Gastrocnemius medialis (tissue), 4 donors: ENCODE measurements at regions not wholly inside any gene's neighbourhood (a gene's known extent, or its start where the extent isn't known, plus 50 kb on each side); places are given as distances from the start of the nearest gene placed in this dataset.

Source experiments
- ATAC-seq, 2 donors: fragments of 150-250 bp; one replicate each; pipeline ENCODE4 v1.9.1; 2016
- DNase-seq, 2 donors: peaks; one replicate each; pipeline ENCODE4 v3.0.0-alpha.2; 2019
- H3K27ac ChIP-seq, 4 donors: fragments of 200-600 bp; sonication (generic); 1 replicate in 1 of 4; 2 replicates in 3 of 4; pipeline ENCODE4 v1.5.1; 2016 to 2018; ENCODE audit warnings: mild to moderate bottlenecking in 2 of 4, moderate library complexity in 1 of 4
- H3K27me3 ChIP-seq, 3 donors: fragments of 200-600 bp; sonication (generic) in 2 of 3; 1 replicate in 1 of 3; 2 replicates in 2 of 3; pipeline versions ENCODE4 v1.5.1 to v1.6.0; 2016 to 2019; ENCODE audit warnings: mild to moderate bottlenecking in 1 of 3, moderate library complexity in 1 of 3
- H3K36me3 ChIP-seq, 2 donors: fragments of 200-600 bp; sonication (generic) in 1 of 2; one replicate each; pipeline ENCODE4 v1.5.1; 2017 to 2018
- H3K4me1 ChIP-seq, 2 donors: fragments of 200-600 bp; sonication (generic) in 1 of 2; one replicate each; pipeline ENCODE4 v1.5.1; 2016 to 2017; ENCODE audit warnings: mild to moderate bottlenecking in 2 of 2
- H3K4me3 ChIP-seq, 4 donors: fragments of 200-600 bp; sonication (generic) in 3 of 4; 1 replicate in 1 of 4; 2 replicates in 3 of 4; pipeline ENCODE4 v1.5.1; 2016 to 2019; ENCODE audit warnings: mild to moderate bottlenecking in 2 of 4
- H3K9me3 ChIP-seq, 3 donors: fragments of 200-600 bp; sonication (generic) in 2 of 3; 1 replicate in 1 of 3; 2 replicates in 2 of 3; pipeline ENCODE4 v1.5.1; 2016 to 2019
- POLR2A ChIP-seq, 2 donors: fragments of 450-650 bp; IDR thresholded peaks; one replicate each; pipeline ENCODE4 v1.6.1; 2017; ENCODE audit warnings: antibody characterized with exemption in 2 of 2, mild to moderate bottlenecking in 2 of 2, moderate library complexity in 2 of 2
- in situ Hi-C, 4 donors: fragments of 200-750 bp; cut with MboI; loops; one replicate each; pipeline versions ENCODE4 v1.15.0 to v1.8.0; 2017; ENCODE audit warnings: low sequenced_read_pairs in 4 of 4
- intact Hi-C: fragments of 100-400 bp; cut with DNase I; formaldehyde crosslinking; loops from one replicate; pipeline ENCODE4 v1.15.1; 2023; ENCODE audit warnings: low total_unique reads
- TF ChIP-seq, protein P1 (sequence below), 5 experiments: fragments of 450-650 bp in 3 of 5; fragments of 200-600 bp in 2 of 5; sonication (generic) in 2 of 5; IDR thresholded peaks in 4 of 5; conservative IDR thresholded peaks in 1 of 5; 1 replicate in 4 of 5; 2 replicates in 1 of 5; pipeline ENCODE4 v1.5.1; 2016 to 2019; ENCODE audit warnings: antibody characterized with exemption in 5 of 5, mild to moderate bottlenecking in 3 of 5, moderate library complexity in 3 of 5

DNA sequence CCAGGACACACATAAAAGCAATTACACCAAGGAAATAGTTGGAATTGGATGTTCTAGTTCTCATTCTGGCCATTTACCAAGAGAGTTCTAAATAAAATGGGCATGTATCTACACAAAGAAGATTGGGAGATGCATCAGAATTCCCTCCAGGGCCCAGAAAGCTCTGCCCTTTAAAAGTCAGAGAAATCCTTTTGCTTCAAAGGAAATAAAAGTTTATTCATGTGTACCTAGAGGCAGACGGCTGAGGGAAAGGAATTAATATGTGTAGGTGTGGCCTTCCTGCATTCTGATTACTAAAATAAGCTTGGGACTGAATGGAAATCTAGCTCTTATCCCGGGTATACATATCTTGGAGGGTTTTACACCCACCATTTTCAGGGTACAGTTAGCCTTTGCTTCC lies 719.4 kb downstream of the SEMA5A start:
- H3K36me3 ChIP-seq = no peaks in the 10 kb centered on the region
- H3K9me3 ChIP-seq = no peaks in the 10 kb centered on the region
- intact Hi-C loops (no loop called here), in situ Hi-C loops (no loop called here)
- no peak overlapping the region for H3K4me3 ChIP-seq
- H3K27me3 ChIP-seq = no peaks in the 10 kb centered on the region
- no peak overlapping the region for H3K27ac ChIP-seq
- H3K4me1 ChIP-seq = no peaks in the 10 kb centered on the region
- TF ChIP-seq, protein P1, sequence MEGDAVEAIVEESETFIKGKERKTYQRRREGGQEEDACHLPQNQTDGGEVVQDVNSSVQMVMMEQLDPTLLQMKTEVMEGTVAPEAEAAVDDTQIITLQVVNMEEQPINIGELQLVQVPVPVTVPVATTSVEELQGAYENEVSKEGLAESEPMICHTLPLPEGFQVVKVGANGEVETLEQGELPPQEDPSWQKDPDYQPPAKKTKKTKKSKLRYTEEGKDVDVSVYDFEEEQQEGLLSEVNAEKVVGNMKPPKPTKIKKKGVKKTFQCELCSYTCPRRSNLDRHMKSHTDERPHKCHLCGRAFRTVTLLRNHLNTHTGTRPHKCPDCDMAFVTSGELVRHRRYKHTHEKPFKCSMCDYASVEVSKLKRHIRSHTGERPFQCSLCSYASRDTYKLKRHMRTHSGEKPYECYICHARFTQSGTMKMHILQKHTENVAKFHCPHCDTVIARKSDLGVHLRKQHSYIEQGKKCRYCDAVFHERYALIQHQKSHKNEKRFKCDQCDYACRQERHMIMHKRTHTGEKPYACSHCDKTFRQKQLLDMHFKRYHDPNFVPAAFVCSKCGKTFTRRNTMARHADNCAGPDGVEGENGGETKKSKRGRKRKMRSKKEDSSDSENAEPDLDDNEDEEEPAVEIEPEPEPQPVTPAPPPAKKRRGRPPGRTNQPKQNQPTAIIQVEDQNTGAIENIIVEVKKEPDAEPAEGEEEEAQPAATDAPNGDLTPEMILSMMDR (IDR thresholded peaks at IDR 0.05 in 4 of 5, conservative IDR thresholded peaks at IDR 0.05 in 1 of 5) = no peak
- no peak for TF ChIP-seq POLR2A (IDR thresholded peaks at IDR 0.05)
- ATAC-seq (no peak), DNase-seq (no peak)

DNA sequence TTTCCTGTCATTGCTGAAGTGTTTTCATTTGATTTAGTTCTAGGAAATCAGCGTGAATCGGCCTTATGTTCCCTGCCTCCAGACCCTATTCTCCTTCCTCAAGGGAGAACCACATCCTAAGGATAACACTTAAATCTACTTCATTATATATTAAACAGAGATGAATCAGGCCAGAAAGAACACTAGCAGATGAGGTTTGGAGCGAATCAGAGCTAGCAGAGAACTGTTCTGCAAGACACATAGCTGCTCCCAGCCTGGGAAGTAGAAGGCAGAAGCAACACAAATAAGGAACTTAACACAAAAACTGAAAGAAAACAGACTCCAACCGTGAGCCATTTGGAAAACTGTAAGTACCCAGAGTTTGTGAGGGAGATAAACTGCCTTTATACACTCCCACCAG lies 718.2 kb downstream of the SEMA5A start:
- no peak for TF ChIP-seq POLR2A (IDR thresholded peaks at IDR 0.05)
- TF ChIP-seq, protein P1 (IDR thresholded peaks at IDR 0.05 in 4 of 5, conservative IDR thresholded peaks at IDR 0.05 in 1 of 5) = no peak
- Histone ChIP-seq H3K27ac (no peak overlapping the region), H3K36me3 (no peaks in the 10 kb centered on the region), H3K4me3 (no peak overlapping the region), H3K4me1 (no peaks in the 10 kb centered on the region), H3K9me3 (no peaks in the 10 kb centered on the region), H3K27me3 (no peaks in the 10 kb centered on the region)
- intact Hi-C loops (no loop called here), in situ Hi-C loops (no loop called here)
- ATAC-seq (no peak), DNase-seq (no peak)

DNA sequence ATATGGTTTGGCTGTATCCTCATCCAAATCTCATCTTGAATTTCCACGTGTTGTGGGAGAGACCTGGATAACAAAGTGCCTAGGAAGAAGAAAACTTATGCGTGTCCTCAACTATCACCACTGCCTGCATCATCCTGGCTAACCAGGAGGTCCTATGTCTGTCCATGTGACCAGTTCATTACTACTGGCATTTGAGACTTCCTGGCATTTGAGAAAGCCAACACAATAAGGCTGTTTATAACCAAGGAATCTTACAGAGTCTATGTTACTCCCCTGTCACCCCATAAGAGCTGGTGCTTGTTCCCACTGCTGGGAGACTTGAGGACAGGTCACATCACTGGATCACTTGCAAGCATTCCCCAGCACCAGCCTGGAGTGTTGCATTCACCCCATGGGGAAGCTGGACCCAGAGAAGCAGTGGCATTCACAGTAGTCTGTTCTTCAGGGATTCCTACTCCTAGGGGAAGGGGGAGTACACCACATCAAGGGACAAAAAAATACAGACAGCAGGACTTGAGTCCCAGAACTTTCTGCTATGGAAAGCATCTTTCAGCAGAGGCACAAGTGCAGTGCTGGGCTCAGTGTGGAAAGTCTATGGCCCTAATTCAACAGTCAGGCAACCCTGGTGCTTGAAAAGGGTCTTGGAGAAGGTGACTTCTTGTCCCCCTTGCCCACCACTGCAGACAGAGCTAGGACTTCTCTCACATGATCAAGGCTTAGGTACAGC lies 717.1 kb downstream of the SEMA5A start:
- TF ChIP-seq POLR2A (IDR thresholded peaks at IDR 0.05) = no peak
- TF ChIP-seq, protein P1 (IDR thresholded peaks at IDR 0.05 in 4 of 5, conservative IDR thresholded peaks at IDR 0.05 in 1 of 5) = no peak
- Histone ChIP-seq H3K4me1 (no peaks in the 10 kb centered on the region), H3K27ac (no peak overlapping the region), H3K27me3 (no peaks in the 10 kb centered on the region), H3K4me3 (no peak overlapping the region), H3K36me3 (no peaks in the 10 kb centered on the region), H3K9me3 (no peaks in the 10 kb centered on the region)
- no peak for ATAC-seq
- in situ Hi-C loops = no loop called here
- intact Hi-C loops = no loop called here
- no peak for DNase-seq

DNA sequence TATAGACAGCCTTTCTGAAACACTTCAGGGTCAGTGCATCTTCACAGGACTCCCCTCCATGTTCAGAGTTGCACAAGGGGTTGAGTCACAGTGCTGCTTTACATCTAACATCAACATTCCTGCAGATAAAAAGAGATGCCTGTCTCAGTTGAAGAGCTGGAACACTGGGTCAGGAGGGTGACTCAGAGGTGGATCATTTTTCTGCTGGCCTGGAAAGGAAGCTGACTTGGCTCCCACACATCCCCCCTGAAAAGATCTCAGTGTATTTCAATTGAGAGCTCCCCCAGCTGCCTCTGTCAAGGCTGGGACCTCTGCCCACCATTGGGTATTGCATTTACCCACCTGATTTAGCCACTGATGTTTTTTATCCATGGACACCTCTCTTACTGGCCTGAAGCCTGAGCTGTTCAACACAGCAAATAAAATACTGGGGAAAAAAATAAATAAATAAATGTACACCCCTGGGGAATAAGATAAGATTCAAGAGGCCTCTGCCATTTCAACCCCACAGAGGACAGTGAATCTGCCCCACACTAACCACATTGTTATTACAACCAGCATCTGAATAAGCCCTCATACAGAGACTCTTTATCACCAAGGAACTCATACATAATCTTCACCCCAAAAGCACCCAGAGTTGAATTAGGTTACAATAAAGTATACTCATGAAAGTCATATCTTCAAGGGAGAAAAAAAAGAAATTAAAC lies 716.4 kb downstream of the SEMA5A start:
- ATAC-seq (no peak), DNase-seq (no peak)
- Histone ChIP-seq H3K4me3 (no peak overlapping the region), H3K27ac (no peak overlapping the region), H3K36me3 (no peaks in the 10 kb centered on the region), H3K9me3 (no peaks in the 10 kb centered on the region), H3K4me1 (no peaks in the 10 kb centered on the region), H3K27me3 (no peaks in the 10 kb centered on the region)
- in situ Hi-C loops = no loop called here
- TF ChIP-seq POLR2A (IDR thresholded peaks at IDR 0.05) = no peak
- TF ChIP-seq, protein P1 (IDR thresholded peaks at IDR 0.05 in 4 of 5, conservative IDR thresholded peaks at IDR 0.05 in 1 of 5) = no peak
- intact Hi-C loops = no loop called here
